ENCODE measurements at regions not wholly inside any gene's neighbourhood (a gene's known extent, or its start where the extent isn't known, plus 50 kb on each side); places are given as distances from the start of the nearest gene placed in this dataset.

- H3K27me3 ChIP-seq, result no peaks in the 10 kb centered on the region
- DNase-seq (no peak), ATAC-seq (no peak)
- H3K27ac ChIP-seq, result no peak overlapping the region
- H3K4me3 ChIP-seq, result no peak overlapping the region
- intact Hi-C loops (cut with DNase I), result loop anchor here in 1 of 2 donors (10.0 kb wide), 1 partner anchor 125 kb away; no protein-coding TSS in a partner anchor
- no peaks in the 10 kb centered on the region for H3K36me3 ChIP-seq
- TF ChIP-seq POLR2A (IDR thresholded peaks at IDR 0.05), result no peak
- no peaks in the 10 kb centered on the region for H3K9me3 ChIP-seq
- 91% methylated on average over 9 of the region's 12 CpGs for WGBS (ENCODE audit: insufficient coverage, low coverage, low lambda C conversion rate, missing lambda C conversion rate)
- H3K4me1 ChIP-seq, result peaks cover 0 to 13% (median 8%) of the 10 kb centered on the region in 4 donors
These were observed 196.7 kb downstream of the FOXO1 start for GRCh38 chr13:40469581-40470310.

- Histone ChIP-seq H3K27ac (no peak overlapping the region), H3K4me1 (peaks cover 0 to 16% (median 8%) of the 10 kb centered on the region in 4 donors), H3K36me3 (no peaks in the 10 kb centered on the region), H3K27me3 (no peaks in the 10 kb centered on the region), H3K9me3 (no peaks in the 10 kb centered on the region), H3K4me3 (no peak overlapping the region)
- intact Hi-C loops (cut with DNase I), result loop anchor here in 1 of 2 donors (10.0 kb wide), 1 partner anchor 126 kb away; no protein-coding TSS in a partner anchor
- no peak for TF ChIP-seq CTCF (IDR thresholded peaks at IDR 0.05)
- TF ChIP-seq POLR2A (IDR thresholded peaks at IDR 0.05), result no peak
- DNase-seq (no peak), ATAC-seq (no peak)
- WGBS (ENCODE audit: insufficient coverage, low coverage, low lambda C conversion rate, missing lambda C conversion rate), result 93% methylated on average over 2 of the region's 4 CpGs
These were observed 195.8 kb downstream of the FOXO1 start for GRCh38 chr13:40470660-40471059.

- intact Hi-C loops (cut with DNase I), result loop anchor here in 1 of 2 donors (10.0 kb wide), 1 partner anchor 126 kb away; no protein-coding TSS in a partner anchor
- no peak overlapping the region for H3K27ac ChIP-seq
- H3K4me3 ChIP-seq, result no peak overlapping the region
- no peaks in the 10 kb centered on the region for H3K36me3 ChIP-seq
- H3K27me3 ChIP-seq, result no peaks in the 10 kb centered on the region
- 90% methylated on average over 5 of the region's 5 CpGs for WGBS (ENCODE audit: insufficient coverage, low coverage, low lambda C conversion rate, missing lambda C conversion rate)
- H3K4me1 ChIP-seq, result peaks cover 0 to 20% (median 10%) of the 10 kb centered on the region in 4 donors
- no peaks in the 10 kb centered on the region for H3K9me3 ChIP-seq
- ATAC-seq (no peak), DNase-seq (no peak)
- TF ChIP-seq CTCF (IDR thresholded peaks at IDR 0.05), result no peak
- TF ChIP-seq POLR2A (IDR thresholded peaks at IDR 0.05), result no peak
These were observed 195.4 kb downstream of the FOXO1 start for GRCh38 chr13:40471076-40471475.

- no peak for ATAC-seq
- TF ChIP-seq CTCF (IDR thresholded peaks at IDR 0.05) (no peak), POLR2A (IDR thresholded peaks at IDR 0.05) (no peak)
- H3K27ac ChIP-seq, result no peak overlapping the region
These were observed 194.5 kb downstream of the FOXO1 start for GRCh38 chr13:40471911-40472310.

More at GRCh38 chr13:40471911-40472310, 194.5 kb downstream of the FOXO1 start:
- H3K4me1 ChIP-seq, result peaks cover 0 to 26% (median 15%) of the 10 kb centered on the region in 4 donors
- intact Hi-C loops (cut with DNase I), result loop anchor here in 1 of 2 donors (10.0 kb wide), 1 partner anchor 127 kb away; no protein-coding TSS in a partner anchor
- 98% methylated on average over 6 of the region's 10 CpGs for WGBS (ENCODE audit: insufficient coverage, low coverage, low lambda C conversion rate, missing lambda C conversion rate)
- H3K9me3 ChIP-seq, result no peaks in the 10 kb centered on the region
- DNase-seq, result no peak
- no peaks in the 10 kb centered on the region for H3K27me3 ChIP-seq
- H3K36me3 ChIP-seq, result no peaks in the 10 kb centered on the region
- no peak overlapping the region for H3K4me3 ChIP-seq

Data from right lobe of liver (tissue), 6 donors.